HG03575 (cell line): ENCODE measurements at regions not wholly inside any gene's neighbourhood (a gene's known extent, or its start where the extent isn't known, plus 50 kb on each side); places are given as distances from the start of the nearest gene placed in this dataset.

Experiments used
- ATAC-seq: cut with Tn5 transposase; IDR thresholded peaks from one replicate; pipeline ENCODE4 v1.9.1; 2021; ENCODE audit not compliant: unreplicated experiment, insufficient number of reproducible peaks, low FRiP score; ENCODE audit errors: extremely low read depth

- no peak for ATAC-seq
These were observed 570.2 kb upstream of the POM121L12 start for GRCh38 chr7:52465216-52465615.

DNA sequence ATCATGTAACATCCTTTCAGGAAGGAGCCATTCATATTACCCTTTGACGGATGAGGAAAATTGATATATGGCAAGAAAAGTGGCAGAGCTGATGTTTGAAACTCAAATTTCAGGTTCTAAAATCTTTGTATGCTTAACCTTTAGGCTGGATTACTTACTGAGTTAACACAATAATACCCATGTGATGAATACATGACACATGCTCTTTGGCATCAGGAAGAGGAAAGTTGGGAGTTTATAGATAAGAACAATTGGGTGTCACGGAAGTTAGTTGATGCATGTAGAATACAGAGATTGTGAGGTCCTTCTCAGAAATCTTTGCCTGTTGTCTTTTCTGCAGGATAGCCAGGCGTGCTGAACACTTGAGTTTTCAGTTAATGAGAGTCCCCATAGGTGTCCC lies 572.1 kb upstream of the POM121L12 start:
- ATAC-seq, result no peak

GRCh38 chr7:52462474-52462873 lies 573.0 kb upstream of the POM121L12 start:
- no peak for ATAC-seq

DNA sequence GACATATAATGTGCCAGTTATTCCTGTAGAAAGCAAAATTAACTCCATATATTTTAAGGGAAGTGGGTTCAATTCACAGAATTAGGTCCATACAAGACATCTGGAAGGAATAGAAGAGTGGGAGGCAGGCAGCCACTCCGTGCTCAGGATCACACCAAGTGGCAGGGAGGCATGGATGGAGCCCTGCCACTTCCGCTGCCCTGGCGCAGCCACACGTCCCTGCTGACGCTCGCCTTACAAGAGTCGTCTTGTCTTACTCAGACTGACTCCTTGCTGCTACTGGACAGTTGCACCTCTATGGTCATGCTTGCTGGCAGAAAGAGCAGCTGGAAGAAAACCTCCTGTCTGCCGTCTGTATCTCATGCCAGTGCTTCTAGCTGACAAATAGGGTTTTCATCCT lies 579.9 kb upstream of the POM121L12 start:
- no peak for ATAC-seq

GRCh38 chr7:52450816-52451215 lies 584.6 kb upstream of the POM121L12 start:
- no peak for ATAC-seq

DNA sequence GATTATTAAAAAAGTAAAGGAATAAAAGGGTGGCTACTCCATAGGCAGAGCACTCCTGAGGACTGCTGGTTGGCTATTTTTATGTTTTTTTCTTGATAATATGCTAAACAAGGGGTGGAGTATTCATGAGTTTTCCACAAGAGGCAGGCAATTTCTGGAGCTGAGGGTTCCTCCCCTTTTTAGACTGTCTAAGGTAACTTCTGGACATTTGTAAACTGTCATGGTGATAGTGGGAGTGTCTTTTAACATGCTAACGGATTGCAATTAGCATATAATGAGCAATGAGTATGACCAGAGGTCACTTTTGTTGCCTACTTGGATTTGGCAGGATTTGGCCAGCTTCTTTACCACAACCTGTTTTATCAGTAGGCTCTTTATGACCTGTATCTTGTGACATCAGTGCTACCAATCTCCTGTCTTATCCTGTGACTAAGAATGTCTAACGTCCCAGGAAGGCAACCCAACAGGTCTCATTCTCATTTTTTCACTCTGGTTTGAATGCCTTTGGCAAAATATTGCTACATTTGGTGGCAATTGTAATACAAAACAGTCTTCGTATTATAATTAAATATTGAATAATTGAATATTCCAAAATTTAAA lies 587.8 kb upstream of the POM121L12 start:
- no peak for ATAC-seq

DNA sequence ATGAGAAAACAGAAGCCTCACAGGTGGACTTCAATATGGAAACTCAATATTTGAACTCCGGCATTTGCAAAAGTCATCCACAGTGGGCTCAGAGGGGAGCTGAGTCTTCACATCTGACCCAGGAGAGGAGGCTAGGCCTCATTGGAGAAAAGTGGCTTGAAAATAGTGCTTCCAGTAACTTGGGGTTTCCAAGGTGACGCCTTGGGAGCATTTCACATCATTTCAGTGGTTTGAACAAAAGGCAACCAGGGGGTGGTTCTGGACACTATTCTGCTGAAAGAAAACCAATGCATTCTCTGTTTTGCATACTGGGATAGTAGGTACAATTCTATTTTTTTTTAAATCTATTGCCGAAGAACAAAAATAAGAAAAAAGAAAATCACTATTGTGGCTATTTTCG lies 599.2 kb upstream of the POM121L12 start:
- ATAC-seq, result no peak

DNA sequence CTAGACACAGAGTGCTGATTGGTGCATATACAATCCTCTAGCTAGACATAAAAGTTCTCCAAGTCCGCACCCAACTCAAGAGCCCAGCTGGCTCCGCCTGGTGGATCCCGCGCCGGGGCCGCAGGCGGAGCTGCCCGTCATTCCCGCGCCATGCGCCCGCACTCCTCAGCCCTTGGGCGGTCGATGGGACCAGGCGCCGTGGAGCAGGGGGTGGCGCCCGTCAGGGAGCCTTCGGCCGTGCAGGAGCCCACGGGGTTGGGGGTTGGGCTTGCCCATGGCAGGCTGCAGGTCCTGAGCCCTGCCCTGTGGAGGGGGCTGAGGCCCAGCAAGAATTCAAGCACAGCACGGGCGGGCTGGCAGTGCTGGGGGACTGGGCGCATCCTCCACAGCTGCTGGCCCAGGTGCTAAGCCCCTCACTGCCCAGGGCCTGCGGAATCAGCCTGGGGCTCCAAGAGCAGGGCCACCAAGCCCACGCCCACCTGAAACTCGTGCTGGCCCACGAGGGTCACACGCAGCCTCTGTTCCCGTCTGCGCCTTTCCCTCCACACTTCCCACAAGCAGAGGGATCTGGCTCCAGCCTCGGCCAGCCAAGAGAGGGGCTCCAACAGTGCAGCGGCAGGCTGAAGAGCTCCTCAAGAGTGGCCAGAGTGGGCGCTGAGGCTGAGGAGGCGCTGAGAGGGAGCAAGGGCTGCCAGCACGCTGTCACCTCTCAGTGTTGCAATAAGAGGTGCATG lies 604.2 kb upstream of the POM121L12 start:
- ATAC-seq, result no peak

- no peak for ATAC-seq
These were observed 612.2 kb upstream of the POM121L12 start for GRCh38 chr7:52423251-52423650.

GRCh38 chr7:52413051-52413450 lies 622.4 kb upstream of the POM121L12 start:
- ATAC-seq, result no peak

DNA sequence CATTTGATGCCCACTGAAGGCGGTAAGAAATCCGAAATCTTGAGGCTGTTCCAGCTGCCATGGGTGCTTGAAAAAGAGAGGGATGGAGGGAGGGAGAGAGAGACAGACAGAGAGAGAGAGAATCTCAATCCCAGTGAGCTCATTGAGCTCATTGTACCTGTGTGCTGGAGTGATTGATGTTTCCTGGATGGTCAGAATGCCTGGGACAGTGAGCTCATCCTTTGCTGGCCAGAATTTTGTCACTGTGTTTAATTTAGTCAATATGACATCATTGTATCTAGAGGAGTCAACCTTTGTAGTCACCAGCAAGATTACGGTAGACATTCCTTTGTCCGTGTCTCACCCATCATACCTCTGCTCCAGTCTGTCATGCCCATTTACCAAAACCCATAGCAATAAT lies 625.4 kb upstream of the POM121L12 start:
- ATAC-seq, result no peak

- no peak for ATAC-seq
These were observed 628.6 kb upstream of the POM121L12 start for GRCh38 chr7:52406808-52407207.

- ATAC-seq, result no peak
These were observed 652.7 kb upstream of the POM121L12 start for GRCh38 chr7:52382731-52383130.

DNA sequence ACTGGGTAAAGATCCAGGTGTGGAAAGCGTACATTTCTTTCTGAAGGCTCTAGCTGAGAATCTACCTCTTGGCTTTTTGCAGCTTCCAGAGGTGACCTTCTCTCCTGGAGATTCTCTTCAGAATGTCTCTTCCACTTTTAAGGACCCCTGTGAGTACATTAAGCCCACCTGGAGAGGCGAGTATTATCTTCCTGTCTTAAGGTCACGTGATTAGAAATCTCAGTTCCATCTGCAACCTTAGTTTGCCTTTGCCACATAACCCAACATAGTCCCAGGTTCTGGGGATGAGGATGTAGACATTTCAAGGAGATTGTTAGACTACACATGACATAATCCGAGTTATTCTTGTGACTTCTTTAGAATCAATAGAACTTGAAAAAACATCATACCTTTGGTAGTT lies 665.5 kb upstream of the POM121L12 start:
- no peak for ATAC-seq

DNA sequence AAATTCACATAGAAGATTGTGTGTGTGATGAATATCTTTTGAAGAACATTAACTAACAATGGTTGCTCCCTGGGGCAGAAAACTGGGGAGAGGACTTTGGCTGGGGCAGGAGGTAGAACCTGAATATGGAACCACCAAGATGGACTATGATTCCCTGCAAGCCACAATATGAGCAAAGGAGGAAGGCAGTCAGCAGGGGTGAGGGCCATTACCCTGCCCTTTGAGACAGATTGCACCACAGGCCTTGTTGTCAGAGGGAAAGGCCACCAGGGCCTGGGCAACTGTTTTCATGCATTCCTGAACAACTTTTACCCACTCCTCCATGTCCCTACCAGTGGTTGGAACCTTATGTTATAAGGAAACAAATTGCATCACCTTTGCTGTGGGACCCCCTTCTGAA lies 670.1 kb upstream of the POM121L12 start:
- no peak for ATAC-seq

DNA sequence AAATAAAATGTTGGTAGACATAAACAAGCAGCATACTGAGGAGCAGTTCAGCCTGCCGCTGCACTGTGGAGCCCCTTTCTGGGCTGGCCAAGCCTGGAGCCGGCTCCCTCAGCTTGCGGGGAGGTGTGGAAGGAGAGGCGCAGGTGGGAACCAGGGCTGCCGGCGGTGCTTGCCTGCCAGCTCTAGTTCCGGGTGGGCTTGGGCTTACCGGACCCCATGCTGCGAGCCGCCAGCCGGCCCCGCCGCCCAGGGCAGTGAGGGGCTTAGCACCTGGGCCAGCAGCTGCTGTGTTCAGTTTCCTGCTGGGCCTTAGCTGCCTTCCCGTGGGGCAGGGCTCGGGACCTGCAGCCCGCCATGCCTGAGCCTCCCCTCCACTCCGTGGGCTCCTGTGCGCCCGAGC lies 672.9 kb upstream of the POM121L12 start:
- no peak for ATAC-seq

GRCh38 chr7:52360541-52360940 lies 674.9 kb upstream of the POM121L12 start:
- ATAC-seq, result no peak

DNA sequence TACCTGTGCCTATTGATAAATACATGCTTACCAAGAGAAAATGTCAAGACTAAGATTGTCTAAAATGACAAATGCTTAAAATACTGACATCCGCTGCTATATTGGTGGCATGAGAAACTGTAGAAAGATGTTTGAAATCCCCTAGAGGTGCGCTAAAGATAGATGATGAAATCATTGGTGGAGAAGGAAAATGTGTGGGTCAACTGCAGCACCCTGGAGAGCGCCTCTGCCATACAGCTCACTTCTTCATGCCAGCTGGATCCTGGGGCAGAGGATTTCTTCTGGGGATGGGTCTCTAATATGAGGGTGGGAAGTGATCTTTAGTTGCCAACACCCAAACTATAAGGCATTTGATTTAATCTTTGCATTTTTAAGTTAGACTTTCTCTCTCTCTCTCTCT lies 680.4 kb upstream of the POM121L12 start:
- ATAC-seq, result no peak

GRCh38 chr7:52352013-52352981 lies 683.1 kb upstream of the POM121L12 start:
- no peak for ATAC-seq

- no peak for ATAC-seq
These were observed 691.4 kb upstream of the POM121L12 start for GRCh38 chr7:52344015-52344414.
